ENCODE measurements at regions not wholly inside any gene's neighbourhood (a gene's known extent, or its start where the extent isn't known, plus 50 kb on each side); places are given as distances from the start of the nearest gene placed in this dataset.

DNA sequence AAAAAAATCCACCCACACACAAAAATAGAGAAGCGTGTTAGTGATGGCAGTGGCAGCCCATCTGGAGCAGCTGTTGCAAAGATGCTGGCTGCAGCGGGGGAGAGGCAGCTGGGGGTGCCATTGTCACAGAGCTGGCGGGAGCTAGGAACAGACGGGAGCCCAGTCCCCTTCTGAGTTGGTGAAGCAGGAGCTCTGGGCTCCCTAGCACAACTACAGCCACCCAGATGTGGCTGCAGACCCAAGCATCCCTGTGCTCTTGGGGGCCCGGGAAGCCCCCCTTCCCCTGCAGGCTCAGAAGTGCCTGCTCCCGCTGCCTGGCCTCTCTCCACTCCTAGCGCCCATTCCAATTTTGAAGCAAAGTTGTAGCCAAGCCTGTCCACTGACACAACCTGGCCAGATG lies 366.6 kb upstream of the MC4R start:
- TF ChIP-seq ZFP30 (CRISPR knock-in tag; IDR thresholded peaks at IDR 0.05) (no peak), ARNTL (CRISPR knock-in tag; IDR thresholded peaks at IDR 0.05; ENCODE audit: borderline replicate concordance, low read depth) (no peak), PPARA (CRISPR knock-in tag; IDR thresholded peaks at IDR 0.05; ENCODE audit: borderline replicate concordance) (no peak), ZFP3 (CRISPR knock-in tag; IDR thresholded peaks at IDR 0.05) (no peak), ESRRG (CRISPR knock-in tag; IDR thresholded peaks at IDR 0.05) (no peak), TCF4 (CRISPR knock-in tag; IDR thresholded peaks at IDR 0.05; ENCODE audit: borderline replicate concordance) (no peak), ZNF565 (CRISPR knock-in tag; conservative IDR thresholded peaks at IDR 0.05; ENCODE audit: low read depth) (no peak), CSDC2 (CRISPR knock-in tag; IDR thresholded peaks at IDR 0.05) (no peak), BACH2 (CRISPR knock-in tag; IDR thresholded peaks at IDR 0.05; ENCODE audit: borderline replicate concordance) (no peak), RARB (CRISPR knock-in tag; IDR thresholded peaks at IDR 0.05) (no peak), TOX (CRISPR knock-in tag; IDR thresholded peaks at IDR 0.05; ENCODE audit: borderline replicate concordance) (no peak), GLIS3 (CRISPR knock-in tag; IDR thresholded peaks at IDR 0.05) (no peak)
- TF ChIP-seq, protein P1, sequence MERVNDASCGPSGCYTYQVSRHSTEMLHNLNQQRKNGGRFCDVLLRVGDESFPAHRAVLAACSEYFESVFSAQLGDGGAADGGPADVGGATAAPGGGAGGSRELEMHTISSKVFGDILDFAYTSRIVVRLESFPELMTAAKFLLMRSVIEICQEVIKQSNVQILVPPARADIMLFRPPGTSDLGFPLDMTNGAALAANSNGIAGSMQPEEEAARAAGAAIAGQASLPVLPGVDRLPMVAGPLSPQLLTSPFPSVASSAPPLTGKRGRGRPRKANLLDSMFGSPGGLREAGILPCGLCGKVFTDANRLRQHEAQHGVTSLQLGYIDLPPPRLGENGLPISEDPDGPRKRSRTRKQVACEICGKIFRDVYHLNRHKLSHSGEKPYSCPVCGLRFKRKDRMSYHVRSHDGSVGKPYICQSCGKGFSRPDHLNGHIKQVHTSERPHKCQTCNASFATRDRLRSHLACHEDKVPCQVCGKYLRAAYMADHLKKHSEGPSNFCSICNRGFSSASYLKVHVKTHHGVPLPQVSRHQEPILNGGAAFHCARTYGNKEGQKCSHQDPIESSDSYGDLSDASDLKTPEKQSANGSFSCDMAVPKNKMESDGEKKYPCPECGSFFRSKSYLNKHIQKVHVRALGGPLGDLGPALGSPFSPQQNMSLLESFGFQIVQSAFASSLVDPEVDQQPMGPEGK (CRISPR knock-in tag; IDR thresholded peaks at IDR 0.05; ENCODE audit: borderline replicate concordance) = no peak
- TF ChIP-seq, protein P2, sequence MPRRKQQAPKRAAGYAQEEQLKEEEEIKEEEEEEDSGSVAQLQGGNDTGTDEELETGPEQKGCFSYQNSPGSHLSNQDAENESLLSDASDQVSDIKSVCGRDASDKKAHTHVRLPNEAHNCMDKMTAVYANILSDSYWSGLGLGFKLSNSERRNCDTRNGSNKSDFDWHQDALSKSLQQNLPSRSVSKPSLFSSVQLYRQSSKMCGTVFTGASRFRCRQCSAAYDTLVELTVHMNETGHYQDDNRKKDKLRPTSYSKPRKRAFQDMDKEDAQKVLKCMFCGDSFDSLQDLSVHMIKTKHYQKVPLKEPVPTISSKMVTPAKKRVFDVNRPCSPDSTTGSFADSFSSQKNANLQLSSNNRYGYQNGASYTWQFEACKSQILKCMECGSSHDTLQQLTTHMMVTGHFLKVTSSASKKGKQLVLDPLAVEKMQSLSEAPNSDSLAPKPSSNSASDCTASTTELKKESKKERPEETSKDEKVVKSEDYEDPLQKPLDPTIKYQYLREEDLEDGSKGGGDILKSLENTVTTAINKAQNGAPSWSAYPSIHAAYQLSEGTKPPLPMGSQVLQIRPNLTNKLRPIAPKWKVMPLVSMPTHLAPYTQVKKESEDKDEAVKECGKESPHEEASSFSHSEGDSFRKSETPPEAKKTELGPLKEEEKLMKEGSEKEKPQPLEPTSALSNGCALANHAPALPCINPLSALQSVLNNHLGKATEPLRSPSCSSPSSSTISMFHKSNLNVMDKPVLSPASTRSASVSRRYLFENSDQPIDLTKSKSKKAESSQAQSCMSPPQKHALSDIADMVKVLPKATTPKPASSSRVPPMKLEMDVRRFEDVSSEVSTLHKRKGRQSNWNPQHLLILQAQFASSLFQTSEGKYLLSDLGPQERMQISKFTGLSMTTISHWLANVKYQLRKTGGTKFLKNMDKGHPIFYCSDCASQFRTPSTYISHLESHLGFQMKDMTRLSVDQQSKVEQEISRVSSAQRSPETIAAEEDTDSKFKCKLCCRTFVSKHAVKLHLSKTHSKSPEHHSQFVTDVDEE (CRISPR knock-in tag; IDR thresholded peaks at IDR 0.05) = no peak
- TF ChIP-seq, protein P3, sequence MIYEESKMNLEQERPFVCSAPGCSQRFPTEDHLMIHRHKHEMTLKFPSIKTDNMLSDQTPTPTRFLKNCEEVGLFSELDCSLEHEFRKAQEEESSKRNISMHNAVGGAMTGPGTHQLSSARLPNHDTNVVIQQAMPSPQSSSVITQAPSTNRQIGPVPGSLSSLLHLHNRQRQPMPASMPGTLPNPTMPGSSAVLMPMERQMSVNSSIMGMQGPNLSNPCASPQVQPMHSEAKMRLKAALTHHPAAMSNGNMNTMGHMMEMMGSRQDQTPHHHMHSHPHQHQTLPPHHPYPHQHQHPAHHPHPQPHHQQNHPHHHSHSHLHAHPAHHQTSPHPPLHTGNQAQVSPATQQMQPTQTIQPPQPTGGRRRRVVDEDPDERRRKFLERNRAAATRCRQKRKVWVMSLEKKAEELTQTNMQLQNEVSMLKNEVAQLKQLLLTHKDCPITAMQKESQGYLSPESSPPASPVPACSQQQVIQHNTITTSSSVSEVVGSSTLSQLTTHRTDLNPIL (CRISPR knock-in tag; IDR thresholded peaks at IDR 0.05; ENCODE audit: low read depth) = no peak
- TF ChIP-seq, protein P4, sequence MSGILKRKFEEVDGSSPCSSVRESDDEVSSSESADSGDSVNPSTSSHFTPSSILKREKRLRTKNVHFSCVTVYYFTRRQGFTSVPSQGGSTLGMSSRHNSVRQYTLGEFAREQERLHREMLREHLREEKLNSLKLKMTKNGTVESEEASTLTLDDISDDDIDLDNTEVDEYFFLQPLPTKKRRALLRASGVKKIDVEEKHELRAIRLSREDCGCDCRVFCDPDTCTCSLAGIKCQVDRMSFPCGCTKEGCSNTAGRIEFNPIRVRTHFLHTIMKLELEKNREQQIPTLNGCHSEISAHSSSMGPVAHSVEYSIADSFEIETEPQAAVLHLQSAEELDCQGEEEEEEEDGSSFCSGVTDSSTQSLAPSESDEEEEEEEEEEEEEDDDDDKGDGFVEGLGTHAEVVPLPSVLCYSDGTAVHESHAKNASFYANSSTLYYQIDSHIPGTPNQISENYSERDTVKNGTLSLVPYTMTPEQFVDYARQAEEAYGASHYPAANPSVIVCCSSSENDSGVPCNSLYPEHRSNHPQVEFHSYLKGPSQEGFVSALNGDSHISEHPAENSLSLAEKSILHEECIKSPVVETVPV (CRISPR knock-in tag; IDR thresholded peaks at IDR 0.05) = no peak
- ATAC-seq = no peak

DNA sequence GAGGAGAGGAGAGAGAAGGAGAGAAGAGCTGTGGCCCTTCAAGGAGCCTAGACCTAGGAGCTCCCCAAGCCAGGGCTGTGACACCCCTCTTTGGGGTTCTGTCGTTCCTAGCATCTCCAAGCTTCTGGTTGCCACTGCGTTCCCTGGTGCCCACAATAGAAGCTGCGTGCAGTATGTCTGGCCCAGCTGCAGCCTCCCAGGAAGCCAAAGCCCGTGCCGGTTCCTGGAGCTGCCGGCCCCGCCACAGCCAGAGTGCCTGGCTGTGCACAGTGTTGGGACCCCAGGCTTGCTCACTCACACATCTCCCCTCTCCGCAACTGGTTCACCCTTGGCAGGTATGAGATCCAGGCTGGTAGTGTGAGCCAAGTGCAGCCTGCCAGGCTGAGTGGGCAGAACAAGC lies 367.7 kb upstream of the MC4R start:
- ATAC-seq = no peak

DNA sequence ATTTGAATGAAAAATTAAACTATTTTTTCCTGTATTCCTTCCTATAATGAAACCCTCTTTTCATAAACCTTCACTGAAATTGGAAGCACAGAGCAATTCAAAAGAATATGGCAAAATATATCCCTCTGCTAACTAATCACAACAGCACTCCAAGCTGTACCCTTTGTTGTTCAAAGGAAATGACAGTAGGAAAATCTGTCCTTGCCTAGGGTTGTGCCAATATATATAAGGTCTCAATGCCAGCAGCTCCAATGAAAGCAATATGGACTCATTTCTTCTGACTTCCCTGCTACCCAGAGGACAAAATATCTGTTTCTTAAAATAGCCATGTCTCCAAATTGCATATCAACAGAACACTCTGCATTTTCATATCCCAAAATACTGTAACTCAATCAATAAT lies 373.9 kb upstream of the MC4R start:
- TF ChIP-seq, protein P5, sequence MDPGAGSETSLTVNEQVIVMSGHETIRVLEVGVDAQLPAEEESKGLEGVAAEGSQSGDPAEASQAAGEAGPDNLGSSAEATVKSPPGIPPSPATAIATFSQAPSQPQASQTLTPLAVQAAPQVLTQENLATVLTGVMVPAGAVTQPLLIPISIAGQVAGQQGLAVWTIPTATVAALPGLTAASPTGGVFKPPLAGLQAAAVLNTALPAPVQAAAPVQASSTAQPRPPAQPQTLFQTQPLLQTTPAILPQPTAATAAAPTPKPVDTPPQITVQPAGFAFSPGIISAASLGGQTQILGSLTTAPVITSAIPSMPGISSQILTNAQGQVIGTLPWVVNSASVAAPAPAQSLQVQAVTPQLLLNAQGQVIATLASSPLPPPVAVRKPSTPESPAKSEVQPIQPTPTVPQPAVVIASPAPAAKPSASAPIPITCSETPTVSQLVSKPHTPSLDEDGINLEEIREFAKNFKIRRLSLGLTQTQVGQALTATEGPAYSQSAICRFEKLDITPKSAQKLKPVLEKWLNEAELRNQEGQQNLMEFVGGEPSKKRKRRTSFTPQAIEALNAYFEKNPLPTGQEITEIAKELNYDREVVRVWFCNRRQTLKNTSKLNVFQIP (CRISPR knock-in tag; IDR thresholded peaks at IDR 0.05; ENCODE audit: borderline replicate concordance, low read depth) = no peak
- TF ChIP-seq ZFP3 (CRISPR knock-in tag; IDR thresholded peaks at IDR 0.05) (no peak), ZNF8 (CRISPR knock-in tag; IDR thresholded peaks at IDR 0.05) (no peak), OSR1 (CRISPR knock-in tag; IDR thresholded peaks at IDR 0.05) (no peak)
- no peak for ATAC-seq

More for the DNA sequence above, 367.7 kb upstream of the MC4R start:
- TF ChIP-seq ZC3H10 (CRISPR knock-in tag; IDR thresholded peaks at IDR 0.05) (no peak), TCF4 (CRISPR knock-in tag; IDR thresholded peaks at IDR 0.05; ENCODE audit: borderline replicate concordance) (no peak), ZFP3 (CRISPR knock-in tag; IDR thresholded peaks at IDR 0.05) (no peak)
- TF ChIP-seq, protein P1 (CRISPR knock-in tag; IDR thresholded peaks at IDR 0.05; ENCODE audit: borderline replicate concordance) = no peak

Measured in SK-N-SH treated with all-trans-retinoic acid at 6 μM for 48 hours (cell line).